CD14-positive monocyte (primary cell): ENCODE measurements at regions not wholly inside any gene's neighbourhood (a gene's known extent, or its start where the extent isn't known, plus 50 kb on each side); places are given as distances from the start of the nearest gene placed in this dataset.

Experiments
- DNase-seq, 3 donors: peaks; one replicate each; pipeline ENCODE4 v3.0.0-alpha.2; 2011 to 2022
- H2AFZ ChIP-seq: 2 replicates; pipeline ENCODE4 v1.6.0; 2012; ENCODE audit warnings: mild to moderate bottlenecking, low read depth, low read length, inconsistent platforms; ENCODE audit not compliant: insufficient read depth, poor library complexity, severe bottlenecking
- H3K27ac ChIP-seq, 2 donors: 1 replicate in 1 of 2; 2 replicates in 1 of 2; pipeline ENCODE4 v1.5.1; 2012 to 2013; ENCODE audit warnings: low read length in 2 of 2, control low read depth in 1 of 2, inconsistent platforms in 1 of 2, low read depth in 1 of 2, mild to moderate bottlenecking in 1 of 2
- H3K27me3 ChIP-seq, 2 donors: one replicate each; pipeline versions ENCODE4 v1.6.0 to v1.6.1; 2011 to 2013; ENCODE audit warnings: low read length in 2 of 2; ENCODE audit not compliant: control insufficient read depth in 2 of 2, insufficient read depth in 2 of 2
- H3K36me3 ChIP-seq, 2 donors: replicated peaks in 1 of 2; 1 replicate in 1 of 2; 2 replicates in 1 of 2; pipeline versions ENCODE4 v1.5.1 to v1.6.1; 2012 to 2013; ENCODE audit warnings: low read length in 2 of 2, control low read depth in 1 of 2, inconsistent platforms in 1 of 2, mild to moderate bottlenecking in 1 of 2; ENCODE audit not compliant: insufficient read depth in 2 of 2, control insufficient read depth in 1 of 2
- H3K4me1 ChIP-seq, 2 donors: 1 replicate in 1 of 2; 2 replicates in 1 of 2; pipeline versions ENCODE4 v1.5.1 to v1.6.1; 2012 to 2013; ENCODE audit warnings: low read length in 2 of 2, control low read depth in 1 of 2, inconsistent platforms in 1 of 2, mild to moderate bottlenecking in 1 of 2, moderate library complexity in 1 of 2; ENCODE audit not compliant: insufficient read depth in 2 of 2, control insufficient read depth in 1 of 2
- H3K4me2 ChIP-seq: replicated peaks from 2 replicates; pipeline ENCODE3; 2012; ENCODE audit warnings: low read length, moderate library complexity, mild to moderate bottlenecking; ENCODE audit not compliant: poor library complexity, severe bottlenecking; ENCODE audit errors: extremely low read depth
- H3K4me3 ChIP-seq, 3 experiments: fragments of 200-600 bp in 1 of 3; sonication (generic) in 1 of 3; replicated peaks in 1 of 3; 1 replicate in 2 of 3; 2 replicates in 1 of 3; pipeline ENCODE4 v1.5.1; 2011 to 2013; ENCODE audit warnings: low read length in 3 of 3, mild to moderate bottlenecking in 3 of 3, control low read depth in 2 of 3, low read depth in 2 of 3, inconsistent platforms in 1 of 3, moderate library complexity in 1 of 3
- H3K79me2 ChIP-seq: 2 replicates; pipeline ENCODE4 v1.6.0; 2012; ENCODE audit warnings: mild to moderate bottlenecking, control low read depth, inconsistent platforms, low read length, moderate library complexity; ENCODE audit not compliant: insufficient read depth
- H3K9ac ChIP-seq: 2 replicates; pipeline ENCODE4 v1.6.0; 2017; ENCODE audit warnings: low read length, mild to moderate bottlenecking; ENCODE audit not compliant: insufficient read depth, poor library complexity, severe bottlenecking
- H3K9me3 ChIP-seq, 2 donors: replicated peaks in 1 of 2; 1 replicate in 1 of 2; 2 replicates in 1 of 2; pipeline versions ENCODE4 v1.5.1 to v1.6.1; 2012 to 2013; ENCODE audit warnings: low read length in 2 of 2, control low read depth in 1 of 2; ENCODE audit not compliant: control insufficient read depth in 1 of 2, insufficient read depth in 1 of 2
- H4K20me1 ChIP-seq: 2 replicates; pipeline ENCODE4 v1.6.0; 2012; ENCODE audit warnings: mild to moderate bottlenecking, low read length, control low read depth, moderate library complexity; ENCODE audit not compliant: insufficient read depth
- H3K27ac Mint-ChIP-seq, 7 donors: one replicate each; pipeline ENCODE4 v1.8.0; 2020; ENCODE audit warnings: mild to moderate bottlenecking in 7 of 7, mixed read lengths in 7 of 7, moderate library complexity in 6 of 7, inconsistent platforms in 2 of 7
- H3K27me3 Mint-ChIP-seq, 3 donors: one replicate each; pipeline ENCODE4 v1.8.0; 2021 to 2022; ENCODE audit warnings: low read depth in 3 of 3, mild to moderate bottlenecking in 3 of 3, mixed read lengths in 3 of 3, moderate library complexity in 3 of 3, inconsistent platforms in 1 of 3
- H3K36me3 Mint-ChIP-seq, 2 donors: one replicate each; pipeline ENCODE4 v1.8.0; 2020; ENCODE audit warnings: mixed read lengths in 2 of 2, inconsistent platforms in 1 of 2, mild to moderate bottlenecking in 1 of 2
- H3K4me1 Mint-ChIP-seq: one replicate; pipeline ENCODE4 v1.8.0; 2020; ENCODE audit warnings: mild to moderate bottlenecking, mixed read lengths
- H3K4me3 Mint-ChIP-seq, 2 donors: one replicate each; pipeline ENCODE4 v1.8.0; 2020; ENCODE audit warnings: mild to moderate bottlenecking in 2 of 2, mixed read lengths in 2 of 2, moderate library complexity in 1 of 2
- H3K9me3 Mint-ChIP-seq, 7 donors: one replicate each; pipeline ENCODE4 v1.8.0; 2020 to 2022; ENCODE audit warnings: mixed read lengths in 7 of 7, mild to moderate bottlenecking in 6 of 7, moderate library complexity in 6 of 7, inconsistent platforms in 2 of 7
- CTCF ChIP-seq: fragments of 200-600 bp; IDR thresholded peaks from one replicate; pipeline ENCODE4 v1.8.0; 2022; ENCODE audit warnings: antibody characterized with exemption, mild to moderate bottlenecking
- WGBS: methylation state at CpG from one replicate; pipeline ENCODE4 v1.1.5; 2013; ENCODE audit warnings: missing lambda C conversion rate; ENCODE audit not compliant: insufficient coverage; 5-methylcytosine and 5-hydroxymethylcytosine counted together
- intact Hi-C, 2 donors: fragments of 100-400 bp; cut with micrococcal nuclease; formaldehyde crosslinking; loops; one replicate each; pipeline versions ENCODE4 v1.15.0 to v1.15.1; 2023

GRCh38 chr11:30774496-30775232 lies 188.5 kb upstream of the MPPED2 start:
- intact Hi-C loops = no loop called here
- no peaks in the 10 kb centered on the region for H3K27me3 ChIP-seq

GRCh38 chr11:30772908-30773307 lies 186.8 kb upstream of the MPPED2 start:
- Mint-ChIP-seq H3K4me1 (no peaks in the 10 kb centered on the region), H3K27ac (no peak overlapping the region), H3K4me3 (no peak overlapping the region), H3K27me3 (peaks cover 1 to 2% (median 1%) of the 10 kb centered on the region in 3 donors), H3K36me3 (no peaks in the 10 kb centered on the region), H3K9me3 (peaks cover 0 to 8% (median 3%) of the 10 kb centered on the region in 7 donors)
- DNase-seq = no peak
- no peak overlapping the region for H3K27ac ChIP-seq
- no peak overlapping the region for H3K4me3 ChIP-seq
- H3K36me3 ChIP-seq = no peaks in the 10 kb centered on the region
- no peaks in the 10 kb centered on the region for H3K9me3 ChIP-seq
- no peak overlapping the region for H2AFZ ChIP-seq
- H3K4me1 ChIP-seq = no peaks in the 10 kb centered on the region
- TF ChIP-seq CTCF = no peak
- H3K27me3 ChIP-seq = no peaks in the 10 kb centered on the region
- WGBS = no CpG with 5 or more reads among the region's 4 CpGs
- no peaks in the 10 kb centered on the region for H3K79me2 ChIP-seq
- H3K4me2 ChIP-seq = no peak overlapping the region
- intact Hi-C loops = no loop called here
- H4K20me1 ChIP-seq = no peaks in the 10 kb centered on the region
- no peak overlapping the region for H3K9ac ChIP-seq

More at GRCh38 chr11:30774496-30775232, 188.5 kb upstream of the MPPED2 start:
- H3K9ac ChIP-seq = no peak overlapping the region
- no peaks in the 10 kb centered on the region for H3K36me3 ChIP-seq
- WGBS = 37% methylated on average over 3 of the region's 8 CpGs
- peaks cover 0 to 6% (median 0%) of the 10 kb centered on the region in 7 donors for H3K9me3 Mint-ChIP-seq
- no peak overlapping the region for H3K27ac ChIP-seq
- H3K9me3 ChIP-seq = no peaks in the 10 kb centered on the region
- no peak overlapping the region for H3K4me3 ChIP-seq
- DNase-seq = no peak
- no peak overlapping the region for H3K4me3 Mint-ChIP-seq
- no peak for TF ChIP-seq CTCF
- no peak overlapping the region for H3K27ac Mint-ChIP-seq
- H3K79me2 ChIP-seq = no peaks in the 10 kb centered on the region
- no peaks in the 10 kb centered on the region for H3K4me1 Mint-ChIP-seq
- no peaks in the 10 kb centered on the region for H3K4me1 ChIP-seq
- H2AFZ ChIP-seq = no peak overlapping the region
- H4K20me1 ChIP-seq = no peaks in the 10 kb centered on the region
- no peaks in the 10 kb centered on the region for H3K36me3 Mint-ChIP-seq
- no peak overlapping the region for H3K4me2 ChIP-seq
- peaks cover 0 to 2% (median 0%) of the 10 kb centered on the region in 3 donors for H3K27me3 Mint-ChIP-seq
